SK-N-MC (cell line): ENCODE measurements at regions not wholly inside any gene's neighbourhood (a gene's known extent, or its start where the extent isn't known, plus 50 kb on each side); places are given as distances from the start of the nearest gene placed in this dataset.

Experiments used
- EZH2 ChIP-seq: fragments of 200-600 bp; sonication (generic); IDR thresholded peaks from one replicate; pipeline ENCODE4 v1.6.1; 2017; ENCODE audit warnings: antibody characterized with exemption
- FOXP2 ChIP-seq: optimal IDR thresholded peaks from 2 replicates; pipeline ENCODE3; 2011; ENCODE audit warnings: mild to moderate bottlenecking, moderate library complexity; ENCODE audit not compliant: insufficient read depth; ENCODE audit errors: extremely low read length, control extremely low read depth
- POLR2AphosphoS5 ChIP-seq: IDR thresholded peaks from 2 replicates; pipeline ENCODE4 v1.6.1; 2012; ENCODE audit warnings: mild to moderate bottlenecking, low read depth, low read length, borderline replicate concordance

GRCh38 chr2:219949053-219949452 lies 321.6 kb downstream of the SLC4A3 start:
- TF ChIP-seq EZH2 (no peak), POLR2AphosphoS5 (no peak), FOXP2 (no peak)
